Activated CD4-positive, alpha-beta T cell treated with anti-CD3 and anti-CD28 coated beads, Interleukin-2, amount 10 ng/mL, durations not matched to agents 24 days and 14 days (primary cell): ENCODE measurements at regions not wholly inside any gene's neighbourhood (a gene's known extent, or its start where the extent isn't known, plus 50 kb on each side); places are given as distances from the start of the nearest gene placed in this dataset.
"Not testable (repeated sequence)": the region's sequence is repeated elsewhere in the genome, so short reads cannot be mapped to it uniquely, and the experiment has no call there.

Experiments
- DNase-seq: peaks from one replicate; pipeline ENCODE4 v3.0.0; 2022
- H3K27ac Mint-ChIP-seq: one replicate; pipeline ENCODE4 v1.8.0; 2022; ENCODE audit warnings: mild to moderate bottlenecking, mixed read lengths
- H3K27me3 Mint-ChIP-seq: one replicate; pipeline ENCODE4 v1.8.0; 2022; ENCODE audit warnings: mixed read lengths
- H3K36me3 Mint-ChIP-seq: one replicate; pipeline ENCODE4 v1.8.0; 2022; ENCODE audit warnings: low read depth, mild to moderate bottlenecking, mixed read lengths
- H3K4me1 Mint-ChIP-seq: one replicate; pipeline ENCODE4 v1.8.0; 2021; ENCODE audit warnings: mixed read lengths
- H3K4me3 Mint-ChIP-seq: one replicate; pipeline ENCODE4 v1.8.0; 2022; ENCODE audit warnings: mild to moderate bottlenecking, moderate library complexity, mixed read lengths
- H3K9me3 Mint-ChIP-seq: one replicate; pipeline ENCODE4 v1.8.0; 2021; ENCODE audit warnings: mixed read lengths
- intact Hi-C: fragments of 100-400 bp; cut with micrococcal nuclease; formaldehyde crosslinking; loops from one replicate; pipeline ENCODE4 v1.15.1; 2023

GRCh38 chr9:115692868-115693267 lies 460.7 kb upstream of the PAPPA start:
- intact Hi-C loops, H3K27me3 Mint-ChIP-seq, DNase-seq, H3K36me3 Mint-ChIP-seq, H3K9me3 Mint-ChIP-seq, H3K4me3 Mint-ChIP-seq, H3K27ac Mint-ChIP-seq, H3K4me1 Mint-ChIP-seq: not testable (repeated sequence)

GRCh38 chr9:115694014-115694413 lies 459.6 kb upstream of the PAPPA start:
- no peaks in the 10 kb centered on the region for H3K27me3 Mint-ChIP-seq
- H3K4me3 Mint-ChIP-seq: no peak overlapping the region
- H3K36me3 Mint-ChIP-seq: no peaks in the 10 kb centered on the region
- H3K4me1 Mint-ChIP-seq: no peaks in the 10 kb centered on the region
- DNase-seq: no peak
- H3K27ac Mint-ChIP-seq: no peak overlapping the region
- no peaks in the 10 kb centered on the region for H3K9me3 Mint-ChIP-seq
- intact Hi-C loops: no loop called here

GRCh38 chr9:115694991-115695390 lies 458.6 kb upstream of the PAPPA start:
- Mint-ChIP-seq H3K36me3 (no peaks in the 10 kb centered on the region), H3K27me3 (no peaks in the 10 kb centered on the region), H3K4me1 (no peaks in the 10 kb centered on the region), H3K9me3 (no peaks in the 10 kb centered on the region), H3K4me3 (no peak overlapping the region), H3K27ac (no peak overlapping the region)
- intact Hi-C loops: no loop called here
- no peak for DNase-seq

GRCh38 chr9:115712981-115713380 lies 440.6 kb upstream of the PAPPA start:
- Mint-ChIP-seq H3K4me1 (no peaks in the 10 kb centered on the region), H3K9me3 (no peaks in the 10 kb centered on the region), H3K27me3 (no peaks in the 10 kb centered on the region), H3K27ac (no peak overlapping the region), H3K4me3 (no peak overlapping the region), H3K36me3 (no peaks in the 10 kb centered on the region)
- intact Hi-C loops: no loop called here
- no peak for DNase-seq

GRCh38 chr9:115715666-115716065 lies 437.9 kb upstream of the PAPPA start:
- DNase-seq: no peak
- Mint-ChIP-seq H3K4me1 (no peaks in the 10 kb centered on the region), H3K4me3 (no peak overlapping the region), H3K27me3 (no peaks in the 10 kb centered on the region), H3K27ac (no peak overlapping the region), H3K9me3 (no peaks in the 10 kb centered on the region), H3K36me3 (no peaks in the 10 kb centered on the region)
- intact Hi-C loops: no loop called here

- H3K9me3 Mint-ChIP-seq: no peaks in the 10 kb centered on the region
- H3K27ac Mint-ChIP-seq: no peak overlapping the region
- no peaks in the 10 kb centered on the region for H3K4me1 Mint-ChIP-seq
- no peaks in the 10 kb centered on the region for H3K27me3 Mint-ChIP-seq
- DNase-seq: no peak
- H3K36me3 Mint-ChIP-seq: no peaks in the 10 kb centered on the region
- intact Hi-C loops: no loop called here
- H3K4me3 Mint-ChIP-seq: no peak overlapping the region
Observed at GRCh38 chr9:115717298-115717697, 436.3 kb upstream of the PAPPA start.

- no peak for DNase-seq
- no peaks in the 10 kb centered on the region for H3K36me3 Mint-ChIP-seq
Observed at GRCh38 chr9:115717711-115718173, 435.8 kb upstream of the PAPPA start.

GRCh38 chr9:115730396-115730795 lies 423.2 kb upstream of the PAPPA start:
- Mint-ChIP-seq H3K27ac (no peak overlapping the region), H3K36me3 (no peaks in the 10 kb centered on the region), H3K4me3 (no peak overlapping the region), H3K4me1 (no peaks in the 10 kb centered on the region), H3K9me3 (no peaks in the 10 kb centered on the region), H3K27me3 (no peaks in the 10 kb centered on the region)
- no peak for DNase-seq
- intact Hi-C loops: no loop called here

More at GRCh38 chr9:115717711-115718173, 435.8 kb upstream of the PAPPA start:
- Mint-ChIP-seq H3K27me3 (no peaks in the 10 kb centered on the region), H3K9me3 (no peaks in the 10 kb centered on the region), H3K27ac (no peak overlapping the region), H3K4me3 (no peak overlapping the region), H3K4me1 (no peaks in the 10 kb centered on the region)
- intact Hi-C loops: no loop called here

GRCh38 chr9:115730845-115731244 lies 422.7 kb upstream of the PAPPA start:
- intact Hi-C loops: no loop called here
- Mint-ChIP-seq H3K36me3 (no peaks in the 10 kb centered on the region), H3K4me1 (no peaks in the 10 kb centered on the region), H3K27ac (no peak overlapping the region), H3K4me3 (no peak overlapping the region), H3K27me3 (no peaks in the 10 kb centered on the region), H3K9me3 (no peaks in the 10 kb centered on the region)
- no peak for DNase-seq

GRCh38 chr9:115733318-115734110 lies 420.1 kb upstream of the PAPPA start:
- H3K4me3 Mint-ChIP-seq: no peak overlapping the region
- H3K4me1 Mint-ChIP-seq: no peaks in the 10 kb centered on the region
- H3K9me3 Mint-ChIP-seq: no peaks in the 10 kb centered on the region
- DNase-seq: no peak
- H3K27ac Mint-ChIP-seq: no peak overlapping the region
- H3K27me3 Mint-ChIP-seq: no peaks in the 10 kb centered on the region
- H3K36me3 Mint-ChIP-seq: no peaks in the 10 kb centered on the region
- intact Hi-C loops: no loop called here

- Mint-ChIP-seq H3K4me1 (no peaks in the 10 kb centered on the region), H3K4me3 (no peak overlapping the region), H3K9me3 (no peaks in the 10 kb centered on the region), H3K27me3 (no peaks in the 10 kb centered on the region), H3K27ac (no peak overlapping the region), H3K36me3 (no peaks in the 10 kb centered on the region)
- intact Hi-C loops: no loop called here
- DNase-seq: no peak
Observed at GRCh38 chr9:115739096-115739875, 414.3 kb upstream of the PAPPA start.

GRCh38 chr9:115740986-115741385 lies 412.6 kb upstream of the PAPPA start:
- Mint-ChIP-seq H3K36me3 (no peaks in the 10 kb centered on the region), H3K9me3 (no peaks in the 10 kb centered on the region), H3K27ac (no peak overlapping the region), H3K4me3 (no peak overlapping the region), H3K4me1 (no peaks in the 10 kb centered on the region), H3K27me3 (no peaks in the 10 kb centered on the region)
- no peak for DNase-seq
- intact Hi-C loops: no loop called here

- no peak for DNase-seq
- no peak overlapping the region for H3K4me3 Mint-ChIP-seq
- no peaks in the 10 kb centered on the region for H3K4me1 Mint-ChIP-seq
- no peaks in the 10 kb centered on the region for H3K36me3 Mint-ChIP-seq
- no peak overlapping the region for H3K27ac Mint-ChIP-seq
- intact Hi-C loops: no loop called here
- H3K9me3 Mint-ChIP-seq: no peaks in the 10 kb centered on the region
- no peaks in the 10 kb centered on the region for H3K27me3 Mint-ChIP-seq
Observed at GRCh38 chr9:115743709-115744605, 409.6 kb upstream of the PAPPA start.

- Mint-ChIP-seq H3K27ac (no peak overlapping the region), H3K36me3 (no peaks in the 10 kb centered on the region), H3K27me3 (no peaks in the 10 kb centered on the region), H3K4me3 (no peak overlapping the region), H3K9me3 (no peaks in the 10 kb centered on the region), H3K4me1 (no peaks in the 10 kb centered on the region)
- intact Hi-C loops: no loop called here
- no peak for DNase-seq
Observed at GRCh38 chr9:115746496-115746895, 407.1 kb upstream of the PAPPA start.
